ENCODE measurements at regions not wholly inside any gene's neighbourhood (a gene's known extent, or its start where the extent isn't known, plus 50 kb on each side); places are given as distances from the start of the nearest gene placed in this dataset.

- H3K36me3 ChIP-seq = no peaks in the 10 kb centered on the region
- H3K4me3 ChIP-seq = no peak overlapping the region
- DNase-seq (ENCODE audit: low spot score) (no peak), ATAC-seq (ENCODE audit: insufficient number of reproducible peaks, low FRiP score, low read depth) (no peak)
- no peaks in the 10 kb centered on the region for H3K27me3 ChIP-seq (replicated peaks; ENCODE audit: insufficient read depth)
- TF ChIP-seq CTCF (IDR thresholded peaks at IDR 0.05) = no peak
- H3K4me1 ChIP-seq (ENCODE audit: control insufficient read depth in 1 of 2, low read depth in 2 of 2) = peaks cover 7 to 9% of the 10 kb centered on the region in 2 donors
- H3K9me3 ChIP-seq = no peaks in the 10 kb centered on the region
- peak overlapping the region in 1 of 2 donors; percentile 27 for H3K27ac ChIP-seq
These were observed 102.7 kb upstream of the MKLN1 start for GRCh38 chr7:131224996-131225395.

- no peak for TF ChIP-seq CTCF (IDR thresholded peaks at IDR 0.05)
- ATAC-seq (ENCODE audit: insufficient number of reproducible peaks, low FRiP score, low read depth) (no peak), DNase-seq (ENCODE audit: low spot score) (no peak)
- H3K9me3 ChIP-seq = no peaks in the 10 kb centered on the region
- no peak overlapping the region for H3K4me3 ChIP-seq
- no peaks in the 10 kb centered on the region for H3K36me3 ChIP-seq
- H3K27ac ChIP-seq = peak overlapping the region in 1 of 2 donors; percentile 27
- no peaks in the 10 kb centered on the region for H3K27me3 ChIP-seq (replicated peaks; ENCODE audit: insufficient read depth)
- peaks cover 6 to 7% of the 10 kb centered on the region in 2 donors for H3K4me1 ChIP-seq (ENCODE audit: control insufficient read depth in 1 of 2, low read depth in 2 of 2)
These were observed 101.8 kb upstream of the MKLN1 start for GRCh38 chr7:131225619-131226513.

GRCh38 chr7:131226514-131226865 lies 101.2 kb upstream of the MKLN1 start:
- Histone ChIP-seq H3K4me1 (ENCODE audit: control insufficient read depth in 1 of 2, low read depth in 2 of 2) (peaks cover 6 to 7% of the 10 kb centered on the region in 2 donors), H3K36me3 (no peaks in the 10 kb centered on the region), H3K27me3 (replicated peaks; ENCODE audit: insufficient read depth) (no peaks in the 10 kb centered on the region), H3K9me3 (no peaks in the 10 kb centered on the region), H3K4me3 (no peak overlapping the region), H3K27ac (peak overlapping the region in 1 of 2 donors; percentile 18)
- TF ChIP-seq CTCF (IDR thresholded peaks at IDR 0.05) = no peak
- ATAC-seq (ENCODE audit: insufficient number of reproducible peaks, low FRiP score, low read depth) (no peak), DNase-seq (ENCODE audit: low spot score) (no peak)

GRCh38 chr7:131231381-131232220 lies 96.1 kb upstream of the MKLN1 start:
- no peaks in the 10 kb centered on the region for H3K27me3 ChIP-seq (replicated peaks; ENCODE audit: insufficient read depth)
- H3K27ac ChIP-seq = peak overlapping the region in 1 of 2 donors; percentile 10
- peaks cover 0 to 10% of the 10 kb centered on the region in 2 donors for H3K4me1 ChIP-seq (ENCODE audit: control insufficient read depth in 1 of 2, low read depth in 2 of 2)
- no peak for TF ChIP-seq CTCF (IDR thresholded peaks at IDR 0.05)
- H3K36me3 ChIP-seq = no peaks in the 10 kb centered on the region
- peak overlapping the region; percentile 33 for H3K4me3 ChIP-seq
- no peak for DNase-seq (ENCODE audit: low spot score)
- no peaks in the 10 kb centered on the region for H3K9me3 ChIP-seq
- no peak for ATAC-seq (ENCODE audit: insufficient number of reproducible peaks, low FRiP score, low read depth)

- ATAC-seq (ENCODE audit: insufficient number of reproducible peaks, low FRiP score, low read depth) = no peak
- Histone ChIP-seq H3K4me3 (no peak overlapping the region), H3K4me1 (ENCODE audit: control insufficient read depth in 1 of 2, low read depth in 2 of 2) (peaks cover 0 to 10% of the 10 kb centered on the region in 2 donors), H3K36me3 (no peaks in the 10 kb centered on the region), H3K9me3 (no peaks in the 10 kb centered on the region), H3K27me3 (replicated peaks; ENCODE audit: insufficient read depth) (no peaks in the 10 kb centered on the region), H3K27ac (no peak overlapping the region)
- DNase-seq (ENCODE audit: low spot score) = no peak
- TF ChIP-seq CTCF (IDR thresholded peaks at IDR 0.05) = no peak
These were observed 94.9 kb upstream of the MKLN1 start for GRCh38 chr7:131232768-131233167.

All from thoracic aorta (tissue), 2 donors.